ENCODE measurements at regions not wholly inside any gene's neighbourhood (a gene's known extent, or its start where the extent isn't known, plus 50 kb on each side); places are given as distances from the start of the nearest gene placed in this dataset.

GRCh38 chr7:25779002-25779546 is 372.9 kb upstream of the NFE2L3 start:
- TF ChIP-seq ATF3 (IDR thresholded peaks at IDR 0.05) (no peak), EZH2phosphoT487 (IDR thresholded peaks at IDR 0.05; ENCODE audit: borderline replicate concordance) (no peak), CTCF (IDR thresholded peaks at IDR 0.05 in 2 of 3, conservative IDR thresholded peaks at IDR 0.05 in 1 of 3; ENCODE audit: borderline replicate concordance in 1 of 3, insufficient read depth in 1 of 3, low read depth in 2 of 3, low read length in 2 of 3) (no peak), MAX (IDR thresholded peaks at IDR 0.05) (no peak), RAD21 (IDR thresholded peaks at IDR 0.05; ENCODE audit: low read depth) (no peak), REST (IDR thresholded peaks at IDR 0.05; ENCODE audit: low read depth) (no peak), POLR2A (IDR thresholded peaks at IDR 0.05; ENCODE audit: borderline replicate concordance, extremely low read depth, insufficient read depth, insufficient read length) (no peak), ZFX (IDR thresholded peaks at IDR 0.05) (no peak), POLR2AphosphoS5 (IDR thresholded peaks at IDR 0.05; ENCODE audit: low read depth, low read length) (no peak), CEBPB (IDR thresholded peaks at IDR 0.05; ENCODE audit: low read depth) (no peak), ELF1 (IDR thresholded peaks at IDR 0.05; ENCODE audit: borderline replicate concordance, low read depth) (no peak), ZNF274 (IDR thresholded peaks at IDR 0.05; ENCODE audit: low read depth, low read length) (no peak), FOSL1 (IDR thresholded peaks at IDR 0.05; ENCODE audit: low read depth) (no peak), EZH2 (IDR thresholded peaks at IDR 0.05) (no peak)

Data from HCT116 (cell line).